HCT116 (cell line): ENCODE measurements at regions not wholly inside any gene's neighbourhood (a gene's known extent, or its start where the extent isn't known, plus 50 kb on each side); places are given as distances from the start of the nearest gene placed in this dataset.

ENCODE experiments used
- ATAC-seq: fragments of 200-7000 bp; cut with Tn5 transposase; 2 replicates; pipeline ENCODE4 v1.9.1; 2020; ENCODE audit warnings: mild to moderate bottlenecking, moderate library complexity
- BruUV-seq: library from RNA; stranded (reverse); fragments of 400-500 nt; replicated peaks from 2 replicates; lab custom pipeline; 2021; lab: Mats Ljungman, UMichigan
- CTCF ChIA-PET: fragments of 300-600 bp; sonication (Branson Sonifier 250); formaldehyde crosslinking; loops from one replicate; lab custom pipeline; 2021; ENCODE audit warnings: antibody characterized with exemption; lab: Charles Lee
- POLR2A ChIA-PET: fragments of 300-600, 350-600 bp; sonication (Branson Sonifier 250); formaldehyde crosslinking; loops from one replicate; lab custom pipeline; 2021; ENCODE audit warnings: antibody characterized with exemption; lab: Charles Lee
- RAD21 ChIA-PET, 2 experiments: fragments of 300-600 bp; sonication (Branson Sonifier 250); formaldehyde crosslinking; loops; one replicate each; lab custom pipeline; 2023; ENCODE audit warnings: low total read pairs in 2 of 2; ENCODE audit not compliant: uncharacterized antibody in 2 of 2, unreplicated experiment in 2 of 2, low non-redundant PET in 1 of 2; lab: Charles Lee
- DNase-seq: peaks from one replicate; pipeline ENCODE4 v3.0.0-alpha.2; 2010; ENCODE audit warnings: low read depth, low spot score
- H2AFZ ChIP-seq: fragments of 200-600 bp; shearing (Covaris generic), sonication (generic); 2 replicates; pipeline ENCODE4 v1.6.1; 2017; ENCODE audit warnings: low read depth, mixed run types, mixed read lengths, antibody characterized with exemption, low read length; ENCODE audit not compliant: poor library complexity, severe bottlenecking
- H3K27ac ChIP-seq: 2 replicates; pipeline ENCODE4 v1.5.1; 2012; ENCODE audit warnings: low read depth, low read length
- H3K27me3 ChIP-seq: fragments of 200-600 bp; sonication (generic); 2 replicates; pipeline ENCODE4 v1.6.1; 2016; ENCODE audit warnings: mixed run types, low read length, mixed read lengths; ENCODE audit not compliant: insufficient read depth
- H3K36me3 ChIP-seq, 2 experiments: fragments of 200-500 bp in 1 of 2; fragments of 200-600 bp in 1 of 2; sonication (Bioruptor generic) in 1 of 2; sonication (generic) in 1 of 2; 2 replicates each; pipeline versions ENCODE4 v1.5.1 to v1.6.1; 2014 to 2016; ENCODE audit warnings: low read length in 2 of 2, inconsistent platforms in 1 of 2, mixed read lengths in 1 of 2, mixed run types in 1 of 2; ENCODE audit not compliant: insufficient read depth in 2 of 2, control insufficient read depth in 1 of 2
- H3K4me1 ChIP-seq, 2 experiments: fragments of 200-600 bp in 1 of 2; sonication (generic) in 1 of 2; 2 replicates each; pipeline versions ENCODE4 v1.5.1 to v1.6.1; 2012 to 2017; ENCODE audit warnings: low read length in 2 of 2, inconsistent platforms in 1 of 2, mild to moderate bottlenecking in 1 of 2, mixed read lengths in 1 of 2, mixed run types in 1 of 2, moderate library complexity in 1 of 2; ENCODE audit not compliant: insufficient read depth in 2 of 2, control insufficient read depth in 1 of 2
- H3K4me2 ChIP-seq: fragments of 200-600 bp; sonication (generic); 2 replicates; pipeline ENCODE4 v1.6.1; 2017; ENCODE audit warnings: mixed run types, low read length, mixed read lengths
- H3K4me3 ChIP-seq, 2 experiments: fragments of 200-600 bp in 1 of 2; sonication (generic) in 1 of 2; replicated peaks in 1 of 2; 2 replicates each; pipeline ENCODE4 v1.5.1; 2011 to 2016; ENCODE audit warnings: low read length in 2 of 2, control low read depth in 1 of 2, low read depth in 1 of 2, mild to moderate bottlenecking in 1 of 2, mixed read lengths in 1 of 2, mixed run types in 1 of 2
- H3K79me2 ChIP-seq: fragments of 200-600 bp; sonication (generic); 2 replicates; pipeline ENCODE4 v1.6.1; 2017; ENCODE audit warnings: mild to moderate bottlenecking, mixed run types, low read length, moderate library complexity, mixed read lengths; ENCODE audit not compliant: insufficient read depth
- H3K9ac ChIP-seq: fragments of 200-600 bp; sonication (generic); 2 replicates; pipeline ENCODE4 v1.6.1; 2016; ENCODE audit warnings: low read length, mixed read lengths
- H3K9me2 ChIP-seq: fragments of 200-600 bp; sonication (generic), shearing (Covaris generic); 2 replicates; pipeline ENCODE4 v1.6.1; 2017; ENCODE audit warnings: mixed run types, mild to moderate bottlenecking, moderate library complexity; ENCODE audit not compliant: insufficient read depth
- H3K9me3 ChIP-seq, 2 experiments: fragments of 200-500 bp in 1 of 2; fragments of 200-600 bp in 1 of 2; sonication (Bioruptor generic) in 1 of 2; sonication (generic) in 1 of 2; 2 replicates each; pipeline ENCODE4 v1.6.1; 2014 to 2017; ENCODE audit warnings: low read length in 2 of 2, mixed read lengths in 2 of 2, inconsistent platforms in 1 of 2, low read depth in 1 of 2, mild to moderate bottlenecking in 1 of 2, mixed run types in 1 of 2, moderate library complexity in 1 of 2; ENCODE audit not compliant: control insufficient read depth in 1 of 2, insufficient read depth in 1 of 2
- H4K20me1 ChIP-seq: fragments of 200-600 bp; sonication (generic), shearing (Covaris generic); 2 replicates; pipeline ENCODE4 v1.6.1; 2017; ENCODE audit warnings: mixed run types, mild to moderate bottlenecking, moderate library complexity; ENCODE audit not compliant: insufficient read depth
- CEBPB ChIP-seq: IDR thresholded peaks from 2 replicates; pipeline ENCODE4 v1.6.1; 2012; ENCODE audit warnings: low read depth
- EGR1 ChIP-seq: IDR thresholded peaks from 2 replicates; pipeline ENCODE4 v1.6.1; 2012; ENCODE audit warnings: low read depth
- ELF1 ChIP-seq: IDR thresholded peaks from 2 replicates; pipeline ENCODE4 v1.6.1; 2012; ENCODE audit warnings: low read depth, borderline replicate concordance
- EZH2 ChIP-seq: fragments of 200-600 bp; sonication (generic); IDR thresholded peaks from 2 replicates; pipeline ENCODE4 v1.6.1; 2017; ENCODE audit warnings: antibody characterized with exemption, mixed run types
- FOSL1 ChIP-seq: IDR thresholded peaks from 2 replicates; pipeline ENCODE4 v1.6.1; 2012; ENCODE audit warnings: low read depth
- JUND ChIP-seq: IDR thresholded peaks from 2 replicates; pipeline ENCODE4 v1.6.1; 2012
- POLR2A ChIP-seq: IDR thresholded peaks from 2 replicates; pipeline ENCODE4 v1.7.0; 2011; ENCODE audit warnings: borderline replicate concordance; ENCODE audit not compliant: insufficient read depth, insufficient read length; ENCODE audit errors: extremely low read depth
- POLR2AphosphoS5 ChIP-seq: IDR thresholded peaks from 2 replicates; pipeline ENCODE4 v1.6.1; 2011; ENCODE audit warnings: mild to moderate bottlenecking, low read depth, low read length, moderate library complexity
- RAD21 ChIP-seq: IDR thresholded peaks from 2 replicates; pipeline ENCODE4 v1.6.1; 2012; ENCODE audit warnings: low read depth, mild to moderate bottlenecking
- REST ChIP-seq: IDR thresholded peaks from 2 replicates; pipeline ENCODE4 v1.6.1; 2012; ENCODE audit warnings: low read depth
- SP1 ChIP-seq: IDR thresholded peaks from 2 replicates; pipeline ENCODE4 v1.6.1; 2012; ENCODE audit warnings: low read depth
- SRF ChIP-seq: IDR thresholded peaks from 2 replicates; pipeline ENCODE4 v1.6.1; 2012; ENCODE audit warnings: low read depth
- TCF7L2 ChIP-seq: IDR thresholded peaks from 2 replicates; pipeline ENCODE4 v1.7.0; 2011; ENCODE audit warnings: borderline replicate concordance, inconsistent platforms; ENCODE audit not compliant: insufficient read depth, insufficient read length; ENCODE audit errors: extremely low read depth
- YY1 ChIP-seq: IDR thresholded peaks from 2 replicates; pipeline ENCODE4 v1.6.1; 2011; ENCODE audit warnings: low read length, low read depth, moderate library complexity, mild to moderate bottlenecking; ENCODE audit not compliant: insufficient replicate concordance; ENCODE audit errors: extremely low read depth
- ZFX ChIP-seq: fragments of 450-650 bp; IDR thresholded peaks from 2 replicates; pipeline ENCODE4 v1.6.1; 2017
- ZNF274 ChIP-seq: fragments of 200-500 bp; sonication (Bioruptor generic); IDR thresholded peaks from 2 replicates; pipeline ENCODE4 v1.6.1; 2014; ENCODE audit warnings: mild to moderate bottlenecking, low read depth, low read length, inconsistent platforms
- intact Hi-C: fragments of 100-400 bp; cut with micrococcal nuclease; formaldehyde crosslinking; loops from 2 replicates; pipeline ENCODE4 v1.10.0; 2022
- TF ChIP-seq, protein P1 (sequence below): IDR thresholded peaks from 2 replicates; pipeline ENCODE4 v1.6.1; 2012
- TF ChIP-seq, protein P2 (sequence below): IDR thresholded peaks from 2 replicates; pipeline ENCODE4 v1.6.1; 2012
- TF ChIP-seq, protein P3 (sequence below): IDR thresholded peaks from 2 replicates; pipeline ENCODE4 v1.6.1; 2011; ENCODE audit warnings: mild to moderate bottlenecking, low read length, moderate library complexity; ENCODE audit not compliant: insufficient replicate concordance; ENCODE audit errors: extremely low read depth

DNA sequence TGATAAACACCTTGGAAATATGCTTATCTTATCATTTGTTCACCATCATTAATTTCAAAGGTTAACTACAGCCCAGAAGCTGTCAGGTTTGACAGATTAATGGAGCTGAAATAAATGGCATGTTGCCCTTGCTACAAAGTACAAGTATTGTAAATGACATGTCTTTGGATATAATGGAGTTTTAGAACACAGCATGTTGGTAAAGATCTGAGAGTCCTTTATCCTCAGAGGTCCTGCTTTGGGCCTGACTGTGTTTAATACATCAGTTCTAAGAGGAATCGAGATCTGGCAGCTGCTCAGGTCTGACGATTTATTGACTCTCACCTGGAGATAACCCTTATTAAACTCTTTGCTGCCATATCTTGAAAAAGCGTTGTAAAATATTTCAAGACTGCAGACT, 222.7 kb upstream of the OPRM1 start:
- Histone ChIP-seq H3K9me2 (no peaks in the 10 kb centered on the region), H3K36me3 (no peaks in the 10 kb centered on the region), H3K9me3 (no peaks in the 10 kb centered on the region), H4K20me1 (no peaks in the 10 kb centered on the region), H3K9ac (no peak overlapping the region), H3K79me2 (no peaks in the 10 kb centered on the region), H3K4me2 (no peak overlapping the region), H2AFZ (no peak overlapping the region), H3K4me1 (no peaks in the 10 kb centered on the region), H3K27ac (no peak overlapping the region), H3K27me3 (no peaks in the 10 kb centered on the region), H3K4me3 (no peak overlapping the region)
- ChIA-PET CTCF (no interaction called here), POLR2A (no interaction called here), RAD21 (no interaction called here)
- ATAC-seq (no peak), DNase-seq (no peak)
- TF ChIP-seq ELF1 (no peak), SP1 (no peak), EGR1 (no peak), RAD21 (no peak), POLR2A (no peak), CEBPB (no peak), ZNF274 (no peak), ZFX (no peak), FOSL1 (no peak), SRF (no peak), JUND (no peak), REST (no peak), POLR2AphosphoS5 (no peak), TCF7L2 (no peak), EZH2 (no peak), YY1 (no peak)
- TF ChIP-seq, protein P1, sequence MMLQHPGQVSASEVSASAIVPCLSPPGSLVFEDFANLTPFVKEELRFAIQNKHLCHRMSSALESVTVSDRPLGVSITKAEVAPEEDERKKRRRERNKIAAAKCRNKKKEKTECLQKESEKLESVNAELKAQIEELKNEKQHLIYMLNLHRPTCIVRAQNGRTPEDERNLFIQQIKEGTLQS, result no peak
- TF ChIP-seq, protein P2, sequence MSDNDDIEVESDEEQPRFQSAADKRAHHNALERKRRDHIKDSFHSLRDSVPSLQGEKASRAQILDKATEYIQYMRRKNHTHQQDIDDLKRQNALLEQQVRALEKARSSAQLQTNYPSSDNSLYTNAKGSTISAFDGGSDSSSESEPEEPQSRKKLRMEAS, result no peak
- TF ChIP-seq, protein P3, sequence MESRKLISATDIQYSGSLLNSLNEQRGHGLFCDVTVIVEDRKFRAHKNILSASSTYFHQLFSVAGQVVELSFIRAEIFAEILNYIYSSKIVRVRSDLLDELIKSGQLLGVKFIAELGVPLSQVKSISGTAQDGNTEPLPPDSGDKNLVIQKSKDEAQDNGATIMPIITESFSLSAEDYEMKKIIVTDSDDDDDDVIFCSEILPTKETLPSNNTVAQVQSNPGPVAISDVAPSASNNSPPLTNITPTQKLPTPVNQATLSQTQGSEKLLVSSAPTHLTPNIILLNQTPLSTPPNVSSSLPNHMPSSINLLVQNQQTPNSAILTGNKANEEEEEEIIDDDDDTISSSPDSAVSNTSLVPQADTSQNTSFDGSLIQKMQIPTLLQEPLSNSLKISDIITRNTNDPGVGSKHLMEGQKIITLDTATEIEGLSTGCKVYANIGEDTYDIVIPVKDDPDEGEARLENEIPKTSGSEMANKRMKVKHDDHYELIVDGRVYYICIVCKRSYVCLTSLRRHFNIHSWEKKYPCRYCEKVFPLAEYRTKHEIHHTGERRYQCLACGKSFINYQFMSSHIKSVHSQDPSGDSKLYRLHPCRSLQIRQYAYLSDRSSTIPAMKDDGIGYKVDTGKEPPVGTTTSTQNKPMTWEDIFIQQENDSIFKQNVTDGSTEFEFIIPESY, result no peak
- intact Hi-C loops, result no loop called here
- no TSS peak for BruUV-seq
